PC-9 (cell line): ENCODE measurements at regions not wholly inside any gene's neighbourhood (a gene's known extent, or its start where the extent isn't known, plus 50 kb on each side); places are given as distances from the start of the nearest gene placed in this dataset.

ENCODE experiments used
- BruUV-seq: library from RNA; stranded (reverse); fragments of 400-500 nt; replicated peaks from 2 replicates; lab custom pipeline; 2021; lab: Mats Ljungman, UMichigan
- CTCF ChIA-PET: fragments of 300-600 bp; sonication (Branson Sonifier 250); formaldehyde crosslinking; loops from one replicate; lab custom pipeline; 2022; ENCODE audit warnings: antibody characterized with exemption; lab: Charles Lee
- POLR2A ChIA-PET: fragments of 300-600 bp; sonication (Branson Sonifier 250); formaldehyde crosslinking; loops from one replicate; lab custom pipeline; 2022; ENCODE audit warnings: antibody characterized with exemption; ENCODE audit not compliant: unreplicated experiment; lab: Charles Lee
- DNase-seq, 2 experiments: peaks; one replicate each; pipeline versions ENCODE4 v3.0.0 to v3.0.0-alpha.2; 2015 to 2022; ENCODE audit warnings: mixed read lengths in 1 of 2
- H2AFZ ChIP-seq: fragments of 200-600 bp; sonication (generic); 2 replicates; pipeline ENCODE4 v1.8.1; 2017; ENCODE audit warnings: antibody characterized with exemption
- H3F3A ChIP-seq: fragments of 200-600 bp; sonication (generic); 2 replicates; pipeline ENCODE4 v1.8.1; 2017; ENCODE audit warnings: antibody characterized with exemption, mild to moderate bottlenecking, low read depth; ENCODE audit not compliant: insufficient read depth
- H3K27ac ChIP-seq: fragments of 200-600 bp; sonication (generic); 2 replicates; pipeline ENCODE4 v1.6.1; 2016; ENCODE audit warnings: mixed run types
- H3K27me3 ChIP-seq: fragments of 200-600 bp; sonication (generic); 2 replicates; pipeline ENCODE4 v1.6.1; 2016; ENCODE audit warnings: low read depth, mixed run types; ENCODE audit not compliant: insufficient read depth
- H3K36me3 ChIP-seq: fragments of 200-600 bp; sonication (generic); 2 replicates; pipeline ENCODE4 v1.6.1; 2016; ENCODE audit warnings: low read depth, mixed run types
- H3K4me1 ChIP-seq: fragments of 200-600 bp; sonication (generic); replicated peaks from 2 replicates; pipeline ENCODE4 v1.6.1; 2016; ENCODE audit warnings: mixed run types; ENCODE audit not compliant: insufficient read depth
- H3K4me2 ChIP-seq: fragments of 200-600 bp; sonication (generic); 2 replicates; pipeline ENCODE4 v1.6.1; 2017; ENCODE audit warnings: mixed run types
- H3K4me3 ChIP-seq: fragments of 200-600 bp; sonication (generic); 2 replicates; pipeline ENCODE4 v1.6.1; 2016; ENCODE audit warnings: mixed run types
- H3K79me2 ChIP-seq: fragments of 200-600 bp; sonication (generic); 2 replicates; pipeline ENCODE4 v1.6.1; 2017; ENCODE audit warnings: low read depth, mixed run types
- H3K9me2 ChIP-seq: fragments of 200-600 bp; sonication (generic); 2 replicates; pipeline ENCODE4 v1.8.1; 2017; ENCODE audit warnings: mild to moderate bottlenecking; ENCODE audit not compliant: insufficient read depth
- H3K9me3 ChIP-seq: fragments of 200-600 bp; sonication (generic); 2 replicates; pipeline ENCODE4 v1.8.1; 2016; ENCODE audit warnings: low read depth; ENCODE audit not compliant: insufficient read depth
- H4K20me1 ChIP-seq: fragments of 200-600 bp; sonication (generic); 2 replicates; pipeline ENCODE4 v1.8.1; 2017; ENCODE audit not compliant: insufficient read depth
- CTCF ChIP-seq: fragments of 200-600 bp; sonication (generic); conservative IDR thresholded peaks from 2 replicates; pipeline ENCODE4 v1.6.1; 2017; ENCODE audit warnings: mixed run types, antibody characterized with exemption, mild to moderate bottlenecking, moderate library complexity
- EZH2 ChIP-seq: fragments of 200-600 bp; sonication (generic); IDR thresholded peaks from 2 replicates; pipeline ENCODE4 v1.8.0; 2017; ENCODE audit warnings: antibody characterized with exemption, low read depth
- intact Hi-C: fragments of 100-400 bp; cut with micrococcal nuclease; formaldehyde crosslinking; loops from one replicate; pipeline ENCODE4 v1.10.0; 2022; ENCODE audit not compliant: unreplicated experiment

GRCh38 chr5:154624341-154624740, 130.8 kb upstream of the LARP1 start:
- TF ChIP-seq EZH2 (no peak), CTCF (no peak)
- POLR2A ChIA-PET = no interaction called here
- Histone ChIP-seq H3K79me2 (no peaks in the 10 kb centered on the region), H2AFZ (no peak overlapping the region), H3K27ac (no peak overlapping the region), H3K9me3 (no peaks in the 10 kb centered on the region), H3K36me3 (no peaks in the 10 kb centered on the region), H3K4me2 (no peak overlapping the region), H3K4me3 (no peak overlapping the region), H3K4me1 (0 out of 2 replicates have a peak, but pooled peaks cover 1% of the 10 kb centered on the region), H3K9me2 (no peaks in the 10 kb centered on the region), H4K20me1 (no peaks in the 10 kb centered on the region), H3F3A (0 out of 2 replicates have a peak, but pooled peaks cover under 1% of the 10 kb centered on the region), H3K27me3 (no peaks in the 10 kb centered on the region)
- intact Hi-C loops = no loop called here
- BruUV-seq = no TSS peak
- CTCF ChIA-PET = no interaction called here
- DNase-seq = no peak

GRCh38 chr5:154620411-154620810, 134.8 kb upstream of the LARP1 start:
- Histone ChIP-seq H3K4me2 (no peak overlapping the region), H3K27me3 (no peaks in the 10 kb centered on the region), H2AFZ (no peak overlapping the region), H3K9me3 (no peaks in the 10 kb centered on the region), H4K20me1 (no peaks in the 10 kb centered on the region), H3K36me3 (no peaks in the 10 kb centered on the region), H3K4me3 (no peak overlapping the region), H3F3A (0 out of 2 replicates have a peak, but pooled peaks cover 4% of the 10 kb centered on the region), H3K27ac (no peak overlapping the region), H3K9me2 (no peaks in the 10 kb centered on the region), H3K79me2 (no peaks in the 10 kb centered on the region), H3K4me1 (peaks cover 15% of the 10 kb centered on the region)
- ChIA-PET CTCF (no interaction called here), POLR2A (interaction anchor here (0.6 kb wide), 1 partner anchor 181 kb away, joined by 3 read pairs; no protein-coding TSS in a partner anchor)
- no peak for TF ChIP-seq EZH2
- no peak for TF ChIP-seq CTCF
- intact Hi-C loops = no loop called here
- no peak for DNase-seq
- no TSS peak for BruUV-seq

GRCh38 chr5:154618696-154619095, 136.5 kb upstream of the LARP1 start:
- H3K9me2 ChIP-seq = no peaks in the 10 kb centered on the region
- no peak overlapping the region; the same call in 1 of the 2 replicates for H3K4me2 ChIP-seq
- POLR2A ChIA-PET = interaction anchor here (0.6 kb wide), 1 partner anchor 638 kb away, joined by 3 read pairs; no protein-coding TSS in a partner anchor
- no peak overlapping the region for H3K4me3 ChIP-seq
- no peak overlapping the region for H2AFZ ChIP-seq
- H3K4me1 ChIP-seq = peaks cover 15% of the 10 kb centered on the region
- H3K9me3 ChIP-seq = no peaks in the 10 kb centered on the region
- H3K79me2 ChIP-seq = no peaks in the 10 kb centered on the region
- no TSS peak for BruUV-seq
- CTCF ChIA-PET = no interaction called here
- H3K27me3 ChIP-seq = no peaks in the 10 kb centered on the region
- peak in 1 of 2 experiments; percentile 81 for DNase-seq
- H3K36me3 ChIP-seq = no peaks in the 10 kb centered on the region
- no peak overlapping the region for H3K27ac ChIP-seq
- intact Hi-C loops = loop anchor here (10.0 kb wide), 1 partner anchor 424 kb away; the partner anchor contains the start of gene GALNT10
- H3F3A ChIP-seq = 0 out of 2 replicates have a peak, but pooled peaks cover 4% of the 10 kb centered on the region
- no peaks in the 10 kb centered on the region for H4K20me1 ChIP-seq
- no peak for TF ChIP-seq EZH2
- TF ChIP-seq CTCF = no peak
